Endothelial cell of umbilical vein (primary cell): ENCODE measurements at regions not wholly inside any gene's neighbourhood (a gene's known extent, or its start where the extent isn't known, plus 50 kb on each side); places are given as distances from the start of the nearest gene placed in this dataset.
"Not testable (repeated sequence)": the region's sequence is repeated elsewhere in the genome, so short reads cannot be mapped to it uniquely, and the experiment has no call there.

Experiments used
- CTCF ChIP-seq, 2 donors: IDR thresholded peaks; 1 replicate in 1 of 2; 2 replicates in 1 of 2; pipeline ENCODE4 v1.5.1; 2011; ENCODE audit warnings: low read length in 2 of 2, mild to moderate bottlenecking in 2 of 2, moderate library complexity in 2 of 2, control low read depth in 1 of 2, inconsistent platforms in 1 of 2, low read depth in 1 of 2; ENCODE audit not compliant: insufficient read depth in 1 of 2; ENCODE audit errors: extremely low read depth in 1 of 2
- EZH2 ChIP-seq: IDR thresholded peaks from 2 replicates; pipeline ENCODE4 v1.6.1; 2012; ENCODE audit warnings: borderline replicate concordance, low read depth, mild to moderate bottlenecking, moderate library complexity, low read length, inconsistent platforms; ENCODE audit not compliant: severe bottlenecking
- FOS ChIP-seq: IDR thresholded peaks from 2 replicates; pipeline ENCODE4 v1.6.1; 2011; ENCODE audit warnings: mild to moderate bottlenecking, low read length, moderate library complexity, borderline replicate concordance; ENCODE audit not compliant: insufficient read depth
- JUN ChIP-seq: IDR thresholded peaks from 2 replicates; pipeline ENCODE4 v1.6.1; 2011; ENCODE audit warnings: borderline replicate concordance, low read depth; ENCODE audit not compliant: insufficient read length, insufficient read depth
- MAX ChIP-seq: IDR thresholded peaks from 2 replicates; pipeline ENCODE4 v1.6.1; 2011; ENCODE audit not compliant: insufficient read depth, insufficient read length
- POLR2A ChIP-seq: IDR thresholded peaks from 2 replicates; pipeline ENCODE4 v1.6.1; 2012; ENCODE audit warnings: low read depth, mild to moderate bottlenecking, control low read depth, low read length
- POLR2AphosphoS5 ChIP-seq: IDR thresholded peaks from 2 replicates; pipeline ENCODE4 v1.6.1; 2012; ENCODE audit warnings: low read depth, mild to moderate bottlenecking, control low read depth, low read length, moderate library complexity; ENCODE audit not compliant: insufficient read depth

- not testable (repeated sequence) for TF ChIP-seq CTCF (IDR thresholded peaks at IDR 0.05; ENCODE audit: extremely low read depth in 1 of 2, insufficient read depth in 1 of 2, low read depth in 1 of 2, low read length in 2 of 2); POLR2A; POLR2AphosphoS5; EZH2; MAX; FOS; JUN
These were observed 816.1 kb downstream of the FOXD4L5 start for GRCh38 chr9:64468943-64469342.
